ENCODE measurements at regions not wholly inside any gene's neighbourhood (a gene's known extent, or its start where the extent isn't known, plus 50 kb on each side); places are given as distances from the start of the nearest gene placed in this dataset.

GRCh38 chr6:146955570-146955969, 248.6 kb upstream of the STXBP5 start:
- TF ChIP-seq YY1 (IDR thresholded peaks at IDR 0.05) = no peak
- TF ChIP-seq CTCF (IDR thresholded peaks at IDR 0.05; ENCODE audit: low read depth, low read length, missing input control) = no peak
- TF ChIP-seq JUND (IDR thresholded peaks at IDR 0.05) = no peak
- no peak for TF ChIP-seq GABPA (IDR thresholded peaks at IDR 0.05 in 1 of 2, conservative IDR thresholded peaks at IDR 0.05 in 1 of 2)
- TF ChIP-seq MAX (IDR thresholded peaks at IDR 0.05) = no peak
- TF ChIP-seq EGR1 (IDR thresholded peaks at IDR 0.05; ENCODE audit: low read depth in 2 of 2) = no peak
